Heart left ventricle (tissue), 16 donors: ENCODE measurements at regions not wholly inside any gene's neighbourhood (a gene's known extent, or its start where the extent isn't known, plus 50 kb on each side); places are given as distances from the start of the nearest gene placed in this dataset.

Source experiments
- ATAC-seq, 4 donors: fragments of 200-7000 bp; cut with Tn5 transposase; one replicate each; pipeline ENCODE4 v1.9.1; 2020 to 2022; ENCODE audit warnings: moderate library complexity in 4 of 4, mild to moderate bottlenecking in 3 of 4, moderate number of reproducible peaks in 1 of 4
- DNase-seq, 5 donors: peaks; one replicate each; pipeline ENCODE4 v3.0.0-alpha.2; 2020
- H3K27ac ChIP-seq, 12 donors: fragments of 200-600 bp; sonication (generic) in 4 of 12; one replicate each; pipeline versions ENCODE4 v1.5.0 to v1.8.0; 2016 to 2022; ENCODE audit warnings: mild to moderate bottlenecking in 2 of 12
- H3K27me3 ChIP-seq, 9 donors: fragments of 200-600 bp; sonication (generic) in 2 of 9; one replicate each; pipeline versions ENCODE4 v1.5.1 to v1.8.0; 2016 to 2022; ENCODE audit warnings: mild to moderate bottlenecking in 3 of 9
- H3K36me3 ChIP-seq, 9 donors: fragments of 200-600 bp; sonication (generic) in 2 of 9; one replicate each; pipeline versions ENCODE4 v1.5.0 to v1.8.0; 2018 to 2022; ENCODE audit warnings: mild to moderate bottlenecking in 2 of 9
- H3K4me1 ChIP-seq, 12 donors: fragments of 200-600 bp; sonication (generic) in 4 of 12; one replicate each; pipeline versions ENCODE4 v1.5.0 to v1.8.0; 2016 to 2022; ENCODE audit warnings: mild to moderate bottlenecking in 3 of 12
- H3K4me3 ChIP-seq, 12 donors: fragments of 200-600 bp; sonication (generic) in 4 of 12; one replicate each; pipeline versions ENCODE4 v1.5.0 to v1.8.0; 2017 to 2022; ENCODE audit warnings: mild to moderate bottlenecking in 9 of 12, moderate library complexity in 4 of 12
- H3K9me3 ChIP-seq, 12 donors: fragments of 200-600 bp; sonication (generic) in 4 of 12; one replicate each; pipeline versions ENCODE4 v1.5.0 to v1.8.0; 2016 to 2022; ENCODE audit warnings: mild to moderate bottlenecking in 1 of 12
- POLR2A ChIP-seq, 2 donors: fragments of 450-650 bp; IDR thresholded peaks; one replicate each; pipeline ENCODE4 v1.6.1; 2017; ENCODE audit warnings: antibody characterized with exemption in 2 of 2, mild to moderate bottlenecking in 2 of 2, moderate library complexity in 2 of 2
- WGBS, 4 donors: extraction: QIAGEN DNeasy Blood & Tissue Kit in 2 of 4; methylation state at CpG; one replicate each; pipeline versions ENCODE4 v1.1.5 to v1.1.7; 2013 to 2018; 5-methylcytosine and 5-hydroxymethylcytosine counted together
- intact Hi-C, 10 donors: fragments of 100-400 bp; cut with DNase I; formaldehyde crosslinking; loops; one replicate each; pipeline versions ENCODE4 v1.11.1 to v1.14.2; 2022
- TF ChIP-seq, protein P1 (sequence below), 12 donors: fragments of 200-600 bp; sonication (generic) in 4 of 12; IDR thresholded peaks; one replicate each; pipeline versions ENCODE4 v1.5.0 to v1.8.0; 2018 to 2022; ENCODE audit warnings: antibody characterized with exemption in 12 of 12, mild to moderate bottlenecking in 5 of 12
- donor health status: ischemic (EF 13 %, LVEDD 7.1; RV severe dilation, severe dysfunction).
- donor health status: healthy with polysubstance abuse.
- donor health status: DM: no; HTN: yes; CAD: no.
- donor health status: DM: no; HTN: no; CAD: no.
- donor health status: ischemic (EF 25% LVEDD 6.9; RV normal size, moderate dysfunction).
- donor health status: ischemic (EF 25% LVEDD 5.7; RV mildly dilated, moderate dysfunction).
- donor health status: healthy.
- donor health status: DM: yes; HTN: yes; CAD: no.
- donor health status: ischemic (EF 35%, LVEDD 5.7; RV mildly dilated, moderate dysfunction).
- donor health status: nonischemic (EF 11% LVEDD 7.7; RV severe dilation, severe dysfunction).
- donor health status: DM: yes; HTN: yes; CAD: no.
- donor health status: PGD.
- donor health status: ischemic (EF 29% LVEDD 5.4; RV normal size, mild dysfunction).
- donor health status: nonischemic (EF 23%, LVEDD 6.1; RV moderate dilation, normal function).

- Histone ChIP-seq H3K27ac (no peak overlapping the region), H3K4me1 (no peaks in the 10 kb centered on the region), H3K9me3 (no peaks in the 10 kb centered on the region), H3K36me3 (no peaks in the 10 kb centered on the region), H3K27me3 (no peaks in the 10 kb centered on the region), H3K4me3 (no peak overlapping the region)
- DNase-seq: no peak
- no peak for ATAC-seq
- intact Hi-C loops: no loop called here
- 91 to 96% (median 94%) methylated on average over 2 of the region's 2 CpGs for WGBS, 4 donors
- no peak for TF ChIP-seq POLR2A (IDR thresholded peaks at IDR 0.05)
- TF ChIP-seq, protein P1, sequence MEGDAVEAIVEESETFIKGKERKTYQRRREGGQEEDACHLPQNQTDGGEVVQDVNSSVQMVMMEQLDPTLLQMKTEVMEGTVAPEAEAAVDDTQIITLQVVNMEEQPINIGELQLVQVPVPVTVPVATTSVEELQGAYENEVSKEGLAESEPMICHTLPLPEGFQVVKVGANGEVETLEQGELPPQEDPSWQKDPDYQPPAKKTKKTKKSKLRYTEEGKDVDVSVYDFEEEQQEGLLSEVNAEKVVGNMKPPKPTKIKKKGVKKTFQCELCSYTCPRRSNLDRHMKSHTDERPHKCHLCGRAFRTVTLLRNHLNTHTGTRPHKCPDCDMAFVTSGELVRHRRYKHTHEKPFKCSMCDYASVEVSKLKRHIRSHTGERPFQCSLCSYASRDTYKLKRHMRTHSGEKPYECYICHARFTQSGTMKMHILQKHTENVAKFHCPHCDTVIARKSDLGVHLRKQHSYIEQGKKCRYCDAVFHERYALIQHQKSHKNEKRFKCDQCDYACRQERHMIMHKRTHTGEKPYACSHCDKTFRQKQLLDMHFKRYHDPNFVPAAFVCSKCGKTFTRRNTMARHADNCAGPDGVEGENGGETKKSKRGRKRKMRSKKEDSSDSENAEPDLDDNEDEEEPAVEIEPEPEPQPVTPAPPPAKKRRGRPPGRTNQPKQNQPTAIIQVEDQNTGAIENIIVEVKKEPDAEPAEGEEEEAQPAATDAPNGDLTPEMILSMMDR (IDR thresholded peaks at IDR 0.05): no peak
These were observed 175.9 kb upstream of the GYPC start for GRCh38 chr2:126480033-126480432.

- Histone ChIP-seq H3K27me3 (no peaks in the 10 kb centered on the region), H3K36me3 (no peaks in the 10 kb centered on the region), H3K9me3 (no peaks in the 10 kb centered on the region), H3K4me3 (no peak overlapping the region), H3K4me1 (no peaks in the 10 kb centered on the region), H3K27ac (no peak overlapping the region)
- TF ChIP-seq POLR2A (IDR thresholded peaks at IDR 0.05): no peak
- TF ChIP-seq, protein P1 (IDR thresholded peaks at IDR 0.05): no peak
- ATAC-seq (no peak), DNase-seq (no peak)
- intact Hi-C loops: no loop called here
- WGBS, 4 donors: 85 to 91% (median 89%) methylated on average over 18 to 19 of the region's 19 CpGs
These were observed 173.1 kb upstream of the GYPC start for GRCh38 chr2:126482582-126483464.

DNA sequence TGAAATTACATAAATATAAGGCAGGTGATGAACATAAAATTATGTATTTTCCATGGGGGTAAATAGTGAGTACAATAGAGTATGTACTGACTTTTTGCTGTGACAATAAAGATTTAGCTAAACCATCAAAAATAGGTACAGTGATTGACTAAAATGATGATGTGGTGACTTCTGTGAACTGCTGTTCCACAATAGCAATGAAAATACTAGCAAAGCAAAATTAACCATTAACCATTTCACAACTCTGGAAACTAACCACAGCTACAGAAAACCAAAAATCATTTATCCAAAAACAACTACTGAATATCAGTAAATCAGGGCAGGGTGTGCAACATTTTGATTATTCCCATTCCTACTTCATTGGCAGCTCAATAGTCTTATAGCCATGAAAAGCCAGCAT lies 161.4 kb upstream of the GYPC start:
- Histone ChIP-seq H3K36me3 (no peaks in the 10 kb centered on the region), H3K27me3 (no peaks in the 10 kb centered on the region), H3K4me1 (no peaks in the 10 kb centered on the region), H3K9me3 (peaks cover 0 to 20% (median 9%) of the 10 kb centered on the region in 12 donors), H3K27ac (no peak overlapping the region), H3K4me3 (no peak overlapping the region)
- no peak for DNase-seq
- intact Hi-C loops: no loop called here
- TF ChIP-seq POLR2A (IDR thresholded peaks at IDR 0.05): no peak
- TF ChIP-seq, protein P1 (IDR thresholded peaks at IDR 0.05): no peak
- ATAC-seq: no peak

- peaks cover 0 to 20% (median 9%) of the 10 kb centered on the region in 12 donors for H3K9me3 ChIP-seq
- no peak overlapping the region for H3K4me3 ChIP-seq
- ATAC-seq (no peak), DNase-seq (no peak)
- WGBS, 4 donors: 47 to 65% (median 51%) methylated on average over 2 of the region's 2 CpGs
- no peaks in the 10 kb centered on the region for H3K36me3 ChIP-seq
- H3K27ac ChIP-seq: no peak overlapping the region
- no peaks in the 10 kb centered on the region for H3K27me3 ChIP-seq
- intact Hi-C loops: no loop called here
- H3K4me1 ChIP-seq: no peaks in the 10 kb centered on the region
- no peak for TF ChIP-seq POLR2A (IDR thresholded peaks at IDR 0.05)
These were observed 160.8 kb upstream of the GYPC start for GRCh38 chr2:126495189-126495588.
